IPS-NIHi11 (cell line): ENCODE measurements at regions not wholly inside any gene's neighbourhood (a gene's known extent, or its start where the extent isn't known, plus 50 kb on each side); places are given as distances from the start of the nearest gene placed in this dataset.
"Not testable (repeated sequence)": the region's sequence is repeated elsewhere in the genome, so short reads cannot be mapped to it uniquely, and the experiment has no call there.

ENCODE experiments used
- DNase-seq: peaks from one replicate; pipeline ENCODE4 v3.0.0; 2012; ENCODE audit warnings: mixed read lengths, low spot score

GRCh38 chr14:85077716-85078115 is 452.2 kb upstream of the FLRT2 start:
- not testable (repeated sequence) for DNase-seq

GRCh38 chr14:85079842-85080730 is 449.9 kb upstream of the FLRT2 start:
- DNase-seq, result no peak

- DNase-seq, result no peak
Measured at GRCh38 chr14:85084344-85084743, 445.6 kb upstream of the FLRT2 start.

GRCh38 chr14:85085981-85086380 is 444.0 kb upstream of the FLRT2 start:
- no peak for DNase-seq

- DNase-seq, result no peak
Measured at GRCh38 chr14:85087201-85087600, 442.7 kb upstream of the FLRT2 start.

- DNase-seq, result no peak
Measured at GRCh38 chr14:85088192-85088591, 441.8 kb upstream of the FLRT2 start.

- DNase-seq, result no peak
Measured at GRCh38 chr14:85090681-85091080, 439.3 kb upstream of the FLRT2 start.

- no peak for DNase-seq
Measured at GRCh38 chr14:85093631-85094330, 436.2 kb upstream of the FLRT2 start.

GRCh38 chr14:85102591-85102990 is 427.4 kb upstream of the FLRT2 start:
- no peak for DNase-seq

- DNase-seq, result no peak
Measured at GRCh38 chr14:85106506-85106905, 423.4 kb upstream of the FLRT2 start.

- DNase-seq, result no peak
Measured at GRCh38 chr14:85112762-85113161, 417.2 kb upstream of the FLRT2 start.

GRCh38 chr14:85115921-85116320 is 414.0 kb upstream of the FLRT2 start:
- no peak for DNase-seq

GRCh38 chr14:85118274-85118673 is 411.7 kb upstream of the FLRT2 start:
- no peak for DNase-seq

GRCh38 chr14:85122690-85123089 is 407.3 kb upstream of the FLRT2 start:
- no peak for DNase-seq

GRCh38 chr14:85123755-85124154 is 406.2 kb upstream of the FLRT2 start:
- DNase-seq, result no peak

- DNase-seq, result no peak
Measured at GRCh38 chr14:85124631-85125290, 405.2 kb upstream of the FLRT2 start.

GRCh38 chr14:85125291-85125670 is 404.7 kb upstream of the FLRT2 start:
- no peak for DNase-seq

- no peak for DNase-seq
Measured at GRCh38 chr14:85129921-85130320, 400.0 kb upstream of the FLRT2 start.

GRCh38 chr14:85131226-85131922 is 398.6 kb upstream of the FLRT2 start:
- peak; percentile 29 for DNase-seq

- DNase-seq, result no peak
Measured at GRCh38 chr14:85142982-85143381, 387.0 kb upstream of the FLRT2 start.

- no peak for DNase-seq
Measured at GRCh38 chr14:85146779-85147178, 383.2 kb upstream of the FLRT2 start.

GRCh38 chr14:85150166-85150565 is 379.8 kb upstream of the FLRT2 start:
- no peak for DNase-seq
